ENCODE measurements at regions not wholly inside any gene's neighbourhood (a gene's known extent, or its start where the extent isn't known, plus 50 kb on each side); places are given as distances from the start of the nearest gene placed in this dataset.
"Not testable (repeated sequence)": the region's sequence is repeated elsewhere in the genome, so short reads cannot be mapped to it uniquely, and the experiment has no call there.

DNA sequence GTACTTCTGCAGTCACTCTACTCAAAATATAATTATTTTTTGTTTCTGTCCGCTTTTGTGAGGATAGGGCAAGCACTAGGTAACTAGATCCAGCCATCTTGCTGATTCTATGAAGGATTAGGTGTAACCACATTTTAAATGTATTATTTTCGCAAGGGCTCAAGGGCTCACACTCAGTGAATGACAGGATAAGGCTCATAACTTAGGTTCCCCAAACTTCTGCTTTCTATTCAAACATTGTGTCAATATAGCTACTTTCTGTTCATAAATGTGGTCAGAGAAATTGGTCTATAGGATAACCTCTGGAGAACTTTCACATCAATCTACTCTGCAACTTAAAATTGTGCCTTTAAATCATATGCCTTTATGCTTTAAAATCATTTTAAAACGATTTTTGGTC lies 1141.2 kb downstream of the SORCS1 start:
- Mint-ChIP-seq H3K36me3 (no peaks in the 10 kb centered on the region), H3K27me3 (ENCODE audit: low read depth) (peaks cover 5% of the 10 kb centered on the region), H3K9me3 (no peaks in the 10 kb centered on the region), H3K4me1 (no peaks in the 10 kb centered on the region), H3K4me3 (no peak overlapping the region), H3K27ac (no peak overlapping the region)
- DNase-seq (ENCODE audit: low spot score in 2 of 2, unreplicated experiment in 2 of 2), result no peak
- no peak for TF ChIP-seq CTCF (IDR thresholded peaks at IDR 0.05; ENCODE audit: unreplicated experiment)

GRCh38 chr10:106019559-106019958 lies 1144.9 kb downstream of the SORCS1 start:
- not testable (repeated sequence) for H3K9me3 Mint-ChIP-seq; DNase-seq (ENCODE audit: low spot score in 2 of 2, unreplicated experiment in 2 of 2); H3K4me1 Mint-ChIP-seq; H3K4me3 Mint-ChIP-seq; H3K27me3 Mint-ChIP-seq (ENCODE audit: low read depth); H3K27ac Mint-ChIP-seq; H3K36me3 Mint-ChIP-seq

DNA sequence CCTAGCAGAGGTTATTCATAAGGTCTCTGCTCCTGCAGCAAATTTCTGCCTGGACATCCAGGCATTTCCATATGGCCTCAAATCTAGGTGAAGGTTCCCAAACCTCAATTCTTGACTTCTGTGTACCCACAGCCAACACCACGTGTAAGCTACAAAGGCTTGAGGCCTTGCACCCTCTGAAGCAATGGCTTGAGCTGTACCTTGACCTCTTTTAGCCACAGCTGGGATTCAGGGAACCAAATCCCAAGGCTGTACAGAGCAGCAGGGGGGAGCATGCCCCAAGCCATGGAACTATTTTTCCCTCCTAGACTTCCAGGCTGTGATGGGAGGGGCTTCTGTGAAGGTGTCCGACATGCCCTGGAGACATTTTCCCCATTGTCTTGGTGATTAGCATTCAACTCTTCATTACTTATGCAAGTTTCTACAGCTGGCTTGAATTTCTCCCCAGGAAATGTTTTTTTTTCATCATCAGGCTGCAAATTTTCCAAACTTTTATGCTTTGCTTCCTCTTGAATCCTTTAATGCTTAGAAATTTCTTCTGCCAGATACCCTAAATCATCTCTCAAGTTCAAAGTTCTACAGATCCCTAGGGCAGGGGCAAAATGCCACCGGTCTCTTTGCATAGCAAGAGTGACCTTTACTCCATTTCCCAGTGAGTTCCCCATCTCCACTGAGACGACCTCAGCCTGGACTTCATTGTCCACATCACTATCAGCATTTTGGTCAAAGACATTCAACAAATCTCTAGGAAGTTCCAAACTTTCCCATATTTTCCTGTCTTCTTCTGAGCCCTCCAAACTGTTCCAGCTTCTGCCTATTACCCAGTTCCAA lies 1148.9 kb downstream of the SORCS1 start:
- H3K9me3 Mint-ChIP-seq, result peaks cover 14% of the 10 kb centered on the region
- not testable (repeated sequence) for H3K27ac Mint-ChIP-seq; H3K4me3 Mint-ChIP-seq; H3K4me1 Mint-ChIP-seq; H3K36me3 Mint-ChIP-seq; DNase-seq (ENCODE audit: low spot score in 2 of 2, unreplicated experiment in 2 of 2); H3K27me3 Mint-ChIP-seq (ENCODE audit: low read depth)

- DNase-seq (ENCODE audit: low spot score in 2 of 2, unreplicated experiment in 2 of 2), result no peak
- no peak for TF ChIP-seq CTCF (IDR thresholded peaks at IDR 0.05; ENCODE audit: unreplicated experiment)
- peaks cover 14% of the 10 kb centered on the region for H3K9me3 Mint-ChIP-seq
Measured at GRCh38 chr10:106011250-106011649, 1153.3 kb downstream of the SORCS1 start.

DNA sequence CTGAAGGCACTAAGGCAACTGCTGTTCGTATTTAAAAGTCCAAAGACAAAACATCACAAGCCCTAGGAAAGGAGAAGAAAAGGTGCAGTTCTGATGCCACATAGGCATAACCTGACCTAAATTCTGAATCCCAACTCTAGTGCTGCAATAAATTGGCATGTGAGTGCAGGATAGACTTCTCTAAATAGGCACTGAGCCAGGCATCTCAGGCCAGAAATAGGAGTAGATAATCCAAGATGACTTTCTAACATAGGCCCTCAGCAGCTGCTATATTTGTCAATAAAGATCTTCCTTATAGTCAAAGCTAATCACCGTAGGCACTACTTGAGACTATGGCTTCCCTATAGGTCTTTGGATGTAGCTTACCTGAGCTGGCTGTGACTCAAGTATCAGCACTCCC lies 1163.8 kb downstream of the SORCS1 start:
- H3K27ac Mint-ChIP-seq, result no peak overlapping the region

More at GRCh38 chr10:106011250-106011649, 1153.3 kb downstream of the SORCS1 start:
- H3K4me3 Mint-ChIP-seq, result no peak overlapping the region
- H3K36me3 Mint-ChIP-seq, result no peaks in the 10 kb centered on the region
- no peak overlapping the region for H3K27ac Mint-ChIP-seq
- no peaks in the 10 kb centered on the region for H3K27me3 Mint-ChIP-seq (ENCODE audit: low read depth)
- H3K4me1 Mint-ChIP-seq, result no peaks in the 10 kb centered on the region

DNA sequence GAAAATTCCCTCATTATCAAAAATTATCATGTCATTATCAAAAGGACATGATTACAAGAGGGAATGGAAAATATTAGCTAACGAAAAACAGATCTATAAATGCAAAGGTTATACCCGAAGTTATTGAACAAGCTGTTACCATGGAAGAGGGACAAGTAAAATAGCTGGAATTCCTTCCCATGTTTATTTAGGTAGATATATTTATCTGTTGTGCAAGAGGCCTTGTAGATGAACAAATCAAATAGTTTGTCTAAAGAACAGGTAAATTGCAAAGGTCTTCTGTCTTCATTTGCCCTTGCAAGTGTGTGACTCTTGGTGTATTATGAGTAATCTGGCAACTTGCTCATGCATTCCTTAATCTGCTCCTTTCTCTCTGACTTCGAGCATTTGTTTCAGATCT lies 1170.9 kb downstream of the SORCS1 start:
- no peak overlapping the region for H3K4me3 Mint-ChIP-seq
- H3K4me1 Mint-ChIP-seq, result peaks cover 2% of the 10 kb centered on the region
- no peaks in the 10 kb centered on the region for H3K36me3 Mint-ChIP-seq
- no peak for DNase-seq (ENCODE audit: low spot score in 2 of 2, unreplicated experiment in 2 of 2)
- H3K27ac Mint-ChIP-seq, result no peak overlapping the region
- peaks cover 11% of the 10 kb centered on the region for H3K27me3 Mint-ChIP-seq (ENCODE audit: low read depth)
- TF ChIP-seq CTCF (IDR thresholded peaks at IDR 0.05; ENCODE audit: unreplicated experiment), result no peak
- no peaks in the 10 kb centered on the region for H3K9me3 Mint-ChIP-seq

More for the DNA sequence above, 1163.8 kb downstream of the SORCS1 start:
- TF ChIP-seq CTCF (IDR thresholded peaks at IDR 0.05; ENCODE audit: unreplicated experiment), result no peak
- H3K9me3 Mint-ChIP-seq, result no peaks in the 10 kb centered on the region
- H3K36me3 Mint-ChIP-seq, result no peaks in the 10 kb centered on the region
- DNase-seq (ENCODE audit: low spot score in 2 of 2, unreplicated experiment in 2 of 2), result no peak
- peaks cover 7% of the 10 kb centered on the region for H3K27me3 Mint-ChIP-seq (ENCODE audit: low read depth)
- peaks cover 6% of the 10 kb centered on the region for H3K4me1 Mint-ChIP-seq
- H3K4me3 Mint-ChIP-seq, result no peak overlapping the region

Measured in mesothelial cell of epicardium (in vitro differentiated cells).